ENCODE measurements at regions not wholly inside any gene's neighbourhood (a gene's known extent, or its start where the extent isn't known, plus 50 kb on each side); places are given as distances from the start of the nearest gene placed in this dataset.

DNA sequence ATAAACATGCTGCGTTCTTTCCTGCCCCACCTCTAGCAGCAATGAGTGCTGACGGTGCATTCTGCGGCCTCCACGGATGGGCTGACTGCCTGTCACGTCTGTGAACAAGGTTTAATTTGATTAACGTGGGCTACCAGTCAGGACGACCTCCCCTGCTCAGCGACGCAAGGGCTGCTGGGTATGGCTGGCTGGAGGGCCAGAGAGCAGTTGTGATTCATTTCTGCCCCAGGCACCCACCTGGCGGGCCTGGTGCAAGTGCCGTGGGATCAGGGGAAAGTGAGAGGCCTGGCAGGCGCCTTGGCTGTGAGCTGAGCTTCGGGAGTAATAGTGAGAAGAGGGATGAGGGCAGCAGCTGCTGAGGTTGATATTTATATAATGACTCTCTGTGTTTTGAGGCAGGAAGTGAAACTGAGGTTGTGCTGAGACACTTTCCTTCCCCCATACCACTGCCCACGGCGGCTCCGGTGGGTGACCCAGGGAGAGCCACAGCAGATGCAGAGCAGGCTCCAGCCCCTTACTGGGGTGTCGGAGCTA lies 190.4 kb upstream of the BCL6 start:
- no peak for DNase-seq

GRCh38 chr3:187936676-187937075 lies 191.4 kb upstream of the BCL6 start:
- DNase-seq: no peak

DNA sequence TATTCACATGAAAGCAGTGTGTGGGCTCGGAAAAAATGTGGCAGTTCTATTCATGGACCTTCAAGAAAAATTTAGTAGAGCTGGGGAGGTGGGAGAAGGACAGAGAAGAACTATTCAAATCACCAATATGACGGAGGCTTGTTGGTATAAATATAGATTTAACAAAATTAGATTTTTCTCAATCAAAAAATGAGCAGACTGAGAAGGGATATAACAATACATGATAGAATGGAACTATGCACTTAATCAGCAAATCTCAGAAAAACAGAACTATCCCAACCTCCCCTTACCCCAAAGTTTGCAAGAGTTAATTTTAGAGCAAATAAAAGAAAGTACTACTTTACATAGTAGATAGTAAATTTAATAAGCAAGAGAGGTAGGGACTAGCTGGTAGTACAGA lies 194.6 kb upstream of the BCL6 start:
- DNase-seq: no peak

DNA sequence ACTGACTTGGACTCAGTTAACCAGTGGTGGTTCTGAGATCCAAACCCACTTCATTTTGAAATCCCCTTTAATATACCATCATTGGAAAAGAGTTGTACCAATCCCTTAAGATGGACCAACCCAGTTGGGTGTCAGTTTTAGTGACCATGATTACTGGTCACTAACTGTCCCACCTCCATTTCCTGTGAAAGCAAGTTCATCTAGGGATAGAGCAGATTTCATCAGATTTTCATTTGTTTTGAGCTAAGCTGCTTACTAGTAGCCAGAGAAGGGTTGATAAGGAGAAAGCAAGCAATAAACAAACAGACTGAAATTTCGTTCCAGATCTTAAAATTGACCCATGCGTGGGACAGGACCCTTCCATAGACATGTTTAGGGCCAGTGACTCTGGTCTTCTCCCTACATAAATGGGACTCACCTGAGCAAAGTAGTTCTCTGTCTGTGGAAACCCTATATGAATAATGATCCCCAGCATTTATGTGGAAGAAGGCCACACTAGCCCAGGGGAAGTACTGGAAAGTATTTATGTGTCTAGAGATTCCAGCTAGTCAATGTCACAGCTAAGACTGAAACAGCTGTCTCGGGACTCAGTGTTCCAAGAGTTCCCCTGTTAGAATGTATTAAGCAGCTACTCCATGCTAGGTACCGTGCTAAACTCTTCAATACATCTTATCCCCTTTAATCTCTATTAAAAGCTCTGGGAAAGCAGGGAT lies 196.0 kb upstream of the BCL6 start:
- DNase-seq: no peak

- DNase-seq: no peak
Measured at GRCh38 chr3:187941848-187942194, 196.6 kb upstream of the BCL6 start.

GRCh38 chr3:187942658-187943241 lies 197.5 kb upstream of the BCL6 start:
- no peak for DNase-seq

GRCh38 chr3:187943677-187944389 lies 198.6 kb upstream of the BCL6 start:
- no peak for DNase-seq

DNA sequence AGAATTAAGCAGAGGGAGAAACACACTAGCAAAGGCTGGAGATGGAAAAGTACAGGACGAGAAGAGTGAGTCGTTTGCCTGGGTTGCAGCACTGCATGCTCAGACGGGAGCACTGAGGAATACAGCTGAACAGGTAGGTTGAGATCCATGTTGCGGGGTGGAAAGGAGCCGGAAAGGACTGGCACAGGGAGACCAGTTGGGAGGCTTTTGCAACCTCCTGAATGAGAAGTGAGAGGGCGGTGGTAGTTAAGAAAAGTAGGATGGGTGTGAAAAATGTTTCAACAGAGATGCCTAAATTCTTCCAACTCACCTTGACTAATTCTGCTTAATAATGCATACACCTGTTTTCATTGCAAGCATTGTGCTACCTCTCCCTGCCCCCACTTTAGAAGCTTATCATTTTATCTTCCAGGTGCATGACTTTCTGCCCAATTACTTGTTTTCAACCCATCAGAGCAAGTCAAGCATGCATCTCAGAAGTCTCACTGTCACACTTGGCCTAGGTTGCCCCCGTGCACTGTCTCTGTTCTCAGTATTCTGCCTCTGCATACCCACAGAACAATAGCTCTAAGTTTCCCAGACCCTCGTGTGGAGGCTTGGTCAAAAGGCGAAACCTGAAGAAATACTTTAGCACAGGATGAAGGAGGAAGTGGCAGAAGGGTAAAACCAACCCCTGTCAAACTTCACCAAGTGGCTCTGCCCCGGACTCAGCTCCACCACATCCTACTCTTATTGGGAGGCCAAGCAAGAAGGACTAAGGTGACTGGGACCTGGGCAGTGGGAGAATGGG lies 199.3 kb upstream of the BCL6 start:
- DNase-seq: no peak

GRCh38 chr3:187945374-187945773 lies 200.1 kb upstream of the BCL6 start:
- DNase-seq: no peak

DNA sequence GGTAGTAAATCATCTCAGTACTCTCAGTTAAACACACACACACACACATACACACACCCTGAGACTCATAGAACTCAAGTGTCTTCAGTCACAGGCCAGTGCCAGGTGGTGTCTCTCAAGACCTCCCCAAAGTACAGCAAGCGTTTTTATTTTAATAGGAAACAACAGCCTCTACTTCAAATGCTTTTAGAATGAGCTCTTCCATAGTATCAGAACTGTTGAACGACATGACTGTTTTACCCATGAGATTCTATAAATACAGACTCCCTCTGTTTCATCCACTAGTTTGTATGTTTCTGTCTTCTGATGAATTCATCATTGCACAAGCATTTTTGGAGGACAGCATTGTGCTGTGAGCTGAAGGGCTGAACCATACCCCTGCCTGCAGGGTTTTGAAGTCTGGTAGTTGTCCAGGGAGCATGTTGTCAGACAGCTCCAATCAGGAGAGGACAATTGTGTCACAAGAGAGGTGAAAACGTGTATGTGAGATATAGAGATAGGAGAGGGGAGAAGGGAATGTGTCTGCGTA lies 201.0 kb upstream of the BCL6 start:
- DNase-seq: no peak

DNA sequence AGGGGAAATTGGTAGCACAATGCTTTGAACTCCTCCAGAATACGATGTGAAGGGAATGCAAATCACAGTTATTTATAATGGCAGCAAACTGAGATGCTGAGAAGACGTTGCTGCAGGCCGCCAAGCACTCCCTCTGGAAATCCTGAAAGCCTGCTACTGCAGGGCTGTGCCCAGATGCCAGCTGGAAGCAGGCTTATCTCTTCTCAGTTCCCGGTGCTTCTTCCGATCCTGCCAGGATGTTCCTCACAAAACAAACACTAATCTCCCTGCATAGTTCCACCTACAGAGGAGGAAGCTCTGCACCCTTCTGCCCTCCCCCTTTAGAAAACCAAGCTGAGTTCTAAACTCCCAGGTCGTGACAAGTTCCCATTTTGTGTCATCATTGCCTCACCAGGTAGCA lies 201.7 kb upstream of the BCL6 start:
- DNase-seq: no peak

DNA sequence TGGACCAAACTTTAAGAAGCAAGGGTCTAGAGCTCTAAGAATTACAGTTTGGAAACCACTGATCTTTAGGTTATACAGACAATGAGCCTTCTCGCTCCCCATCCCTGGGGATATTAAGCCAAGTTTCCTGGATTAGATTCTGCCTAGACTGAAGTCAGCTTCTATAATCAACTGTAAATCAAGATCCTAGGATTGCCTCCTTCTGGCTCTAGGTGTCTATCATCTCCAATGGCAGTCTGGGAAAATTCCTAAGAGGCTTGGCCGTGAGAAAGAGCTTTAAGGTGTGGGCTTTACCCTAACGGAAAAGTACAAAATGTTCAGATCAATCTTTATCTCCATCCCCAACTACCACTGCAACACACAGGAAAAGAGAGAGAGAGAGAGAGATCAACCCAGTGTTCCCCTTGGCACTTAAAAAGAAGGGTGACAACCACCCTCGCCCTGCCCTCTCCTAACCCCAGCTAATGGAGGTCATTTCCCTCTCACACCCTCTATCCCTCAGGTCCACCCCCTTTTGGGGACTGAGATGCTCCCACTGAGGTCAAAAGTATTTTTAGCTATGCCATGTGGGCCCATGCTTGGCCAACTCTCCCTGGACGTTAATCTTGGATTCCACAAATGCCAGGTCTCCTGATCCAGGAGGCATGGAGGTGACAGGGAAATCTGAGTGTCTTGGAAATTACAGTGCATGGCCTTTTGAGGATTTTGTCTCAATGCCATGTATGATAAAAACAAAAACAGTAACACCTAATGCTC lies 202.8 kb upstream of the BCL6 start:
- DNase-seq: no peak

GRCh38 chr3:187949093-187949820 lies 204.0 kb upstream of the BCL6 start:
- no peak for DNase-seq

GRCh38 chr3:187950671-187951070 lies 203.3 kb upstream of the LPP start:
- no peak for DNase-seq

DNA sequence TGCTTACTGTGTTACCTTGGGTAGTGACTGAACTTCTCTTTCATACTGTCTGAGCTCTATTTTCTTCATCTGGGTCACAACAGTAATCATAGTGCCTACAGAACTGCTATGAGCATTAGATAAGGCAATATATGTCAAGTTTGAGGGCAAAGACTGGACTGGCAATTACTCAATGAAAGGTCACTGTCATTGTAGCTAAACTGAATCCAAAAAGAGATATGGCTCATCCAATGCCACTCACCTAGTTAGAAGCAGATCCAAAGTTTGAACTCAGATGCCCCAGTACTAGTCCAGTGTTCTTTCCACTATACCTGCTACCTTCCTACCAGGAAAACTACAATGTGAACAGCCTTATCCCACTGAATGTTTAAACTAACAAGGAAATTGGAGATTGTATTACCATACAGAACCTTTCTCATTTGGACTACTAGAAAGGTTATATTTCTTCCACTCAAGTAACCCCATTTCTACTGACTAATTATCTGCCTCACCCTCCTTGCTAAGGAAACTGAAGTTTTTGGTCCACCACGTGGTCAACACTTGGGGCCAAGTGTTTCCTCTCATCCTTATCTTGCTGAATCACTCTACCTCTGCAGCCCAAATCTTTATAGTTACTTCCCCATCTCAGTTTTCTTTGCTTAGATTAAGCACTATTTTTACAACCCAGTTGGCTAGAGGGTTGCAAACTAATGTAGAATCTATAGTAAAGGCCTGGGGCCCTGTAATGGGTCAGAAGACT lies 202.3 kb upstream of the LPP start:
- no peak for DNase-seq

GRCh38 chr3:187952849-187953248 lies 201.1 kb upstream of the LPP start:
- DNase-seq: no peak

GRCh38 chr3:187954516-187954872 lies 199.5 kb upstream of the LPP start:
- DNase-seq: no peak

- no peak for DNase-seq
Measured at GRCh38 chr3:187954873-187955586, 198.9 kb upstream of the LPP start.

DNA sequence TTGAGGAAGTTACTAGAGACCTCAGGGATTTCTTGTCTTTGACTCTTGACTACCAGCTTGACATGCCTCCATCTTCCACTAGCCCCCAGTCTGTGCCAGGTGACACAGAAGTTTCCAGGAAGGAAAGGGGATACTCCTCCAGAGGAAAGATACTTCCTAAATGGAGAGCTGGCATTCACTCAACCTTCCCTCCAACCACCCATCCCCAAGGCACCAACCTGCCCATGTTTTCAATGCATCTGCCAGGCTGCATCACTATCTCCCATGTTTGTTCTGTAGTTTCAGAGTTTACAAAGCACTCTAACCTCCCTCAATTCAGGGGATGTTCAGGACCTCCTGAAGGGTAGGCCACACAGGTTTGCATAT lies 198.4 kb upstream of the LPP start:
- DNase-seq: no peak

DNA sequence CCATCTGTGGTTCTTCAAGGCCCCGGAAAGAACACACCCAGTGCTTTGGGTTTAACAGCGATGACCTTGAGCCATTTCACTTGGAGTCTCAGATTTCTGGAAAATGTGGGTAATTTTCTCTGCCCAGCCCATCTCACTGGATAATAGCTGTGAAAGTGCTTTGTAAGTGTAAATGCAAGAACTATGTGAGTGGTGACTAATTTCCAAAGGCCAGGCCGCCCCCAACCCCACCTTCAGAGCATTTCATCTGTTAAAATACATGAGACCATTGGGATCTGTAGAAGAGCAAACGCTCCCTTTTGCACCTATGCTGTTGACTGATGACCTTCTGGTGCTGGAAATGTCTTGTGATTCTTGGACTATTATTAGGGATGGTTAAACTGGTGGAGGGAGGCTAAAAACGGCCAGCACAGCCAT lies 196.8 kb upstream of the LPP start:
- no peak for DNase-seq

All from NCI-H526 (cell line).